Naive thymus-derived CD8-positive, alpha-beta T cell (primary cell): ENCODE measurements at regions not wholly inside any gene's neighbourhood (a gene's known extent, or its start where the extent isn't known, plus 50 kb on each side); places are given as distances from the start of the nearest gene placed in this dataset.

Experiments used
- ATAC-seq, 2 donors: fragments of 150-1000 bp; cut with Tn5 transposase in 1 of 2; sonication (Bioruptor Pico), chemical (Tn5 transposase) in 1 of 2; 1 replicate in 1 of 2; 2 replicates in 1 of 2; pipeline ENCODE4 v1.10.0; 2021; ENCODE audit warnings: mild to moderate bottlenecking in 2 of 2, moderate library complexity in 2 of 2
- POLR2A ChIA-PET: fragments of 350-600 bp; sonication (Branson Sonifier 250); formaldehyde crosslinking; loops from one replicate; lab custom pipeline; 2021; ENCODE audit warnings: antibody characterized with exemption; lab: Charles Lee
- DNase-seq, 10 donors: peaks; one replicate each; pipeline versions ENCODE4 v3.0.0 to v3.0.0-alpha.2; 2020 to 2022
- H3K27ac Mint-ChIP-seq, 10 donors: one replicate each; pipeline ENCODE4 v1.8.0; 2020 to 2022; ENCODE audit warnings: mild to moderate bottlenecking in 10 of 10, mixed read lengths in 10 of 10, moderate library complexity in 4 of 10, inconsistent platforms in 1 of 10
- H3K27me3 Mint-ChIP-seq, 5 donors: one replicate each; pipeline ENCODE4 v1.8.0; 2021 to 2022; ENCODE audit warnings: mixed read lengths in 5 of 5
- H3K36me3 Mint-ChIP-seq, 3 donors: one replicate each; pipeline ENCODE4 v1.8.0; 2020 to 2022; ENCODE audit warnings: mixed read lengths in 3 of 3, mild to moderate bottlenecking in 2 of 3, inconsistent platforms in 1 of 3
- H3K4me1 Mint-ChIP-seq, 4 donors: one replicate each; pipeline ENCODE4 v1.8.0; 2021 to 2022; ENCODE audit warnings: mixed read lengths in 4 of 4
- H3K4me3 Mint-ChIP-seq, 10 donors: one replicate each; pipeline ENCODE4 v1.8.0; 2020 to 2022; ENCODE audit warnings: mild to moderate bottlenecking in 10 of 10, mixed read lengths in 10 of 10, moderate library complexity in 6 of 10, inconsistent platforms in 1 of 10
- H3K9me3 Mint-ChIP-seq, 9 donors: one replicate each; pipeline ENCODE4 v1.8.0; 2020 to 2022; ENCODE audit warnings: mixed read lengths in 9 of 9, mild to moderate bottlenecking in 3 of 9, inconsistent platforms in 1 of 9, moderate library complexity in 1 of 9

- POLR2A ChIA-PET, result no interaction called here
- no peaks in the 10 kb centered on the region for H3K9me3 Mint-ChIP-seq
- ATAC-seq (no peak), DNase-seq (no peak)
- H3K27me3 Mint-ChIP-seq, result peaks cover 4 to 27% (median 7%) of the 10 kb centered on the region in 5 donors
- H3K4me1 Mint-ChIP-seq, result peaks cover 0 to 4% (median under 1%) of the 10 kb centered on the region in 4 donors
- no peak overlapping the region for H3K4me3 Mint-ChIP-seq
- no peaks in the 10 kb centered on the region for H3K36me3 Mint-ChIP-seq
- H3K27ac Mint-ChIP-seq, result no peak overlapping the region
Measured at GRCh38 chr9:19516348-19516747, 107.5 kb downstream of the ACER2 start.

- DNase-seq, result no peak
- Mint-ChIP-seq H3K9me3 (no peaks in the 10 kb centered on the region), H3K4me1 (peaks cover 0 to 4% (median under 1%) of the 10 kb centered on the region in 4 donors), H3K27ac (no peak overlapping the region), H3K36me3 (no peaks in the 10 kb centered on the region), H3K4me3 (peak overlapping the region in 1 of 10 donors; percentile 27), H3K27me3 (peaks cover 4 to 27% (median 7%) of the 10 kb centered on the region in 5 donors)
- POLR2A ChIA-PET, result no interaction called here
- ATAC-seq, result no peak
Measured at GRCh38 chr9:19513671-19514275, 105.0 kb downstream of the ACER2 start.

GRCh38 chr9:19512103-19512832 is 103.5 kb downstream of the ACER2 start:
- no peak for DNase-seq
- Mint-ChIP-seq H3K36me3 (no peaks in the 10 kb centered on the region), H3K9me3 (no peaks in the 10 kb centered on the region), H3K27ac (no peak overlapping the region), H3K4me1 (peaks cover 0 to 8% (median 4%) of the 10 kb centered on the region in 4 donors), H3K27me3 (peaks cover 4 to 24% (median 7%) of the 10 kb centered on the region in 5 donors), H3K4me3 (no peak overlapping the region)
- POLR2A ChIA-PET, result no interaction called here
- no peak for ATAC-seq

- H3K27ac Mint-ChIP-seq, result no peak overlapping the region
- no peak overlapping the region for H3K4me3 Mint-ChIP-seq
- peaks cover 4 to 21% (median 7%) of the 10 kb centered on the region in 5 donors for H3K27me3 Mint-ChIP-seq
- H3K9me3 Mint-ChIP-seq, result no peaks in the 10 kb centered on the region
- H3K4me1 Mint-ChIP-seq, result peaks cover 0 to 8% (median 4%) of the 10 kb centered on the region in 4 donors
- H3K36me3 Mint-ChIP-seq, result no peaks in the 10 kb centered on the region
- POLR2A ChIA-PET, result no interaction called here
- no peak for ATAC-seq
- DNase-seq, result no peak
Measured at GRCh38 chr9:19511694-19512093, 102.9 kb downstream of the ACER2 start.

- Mint-ChIP-seq H3K9me3 (no peaks in the 10 kb centered on the region), H3K27me3 (peaks cover 0 to 14% (median 4%) of the 10 kb centered on the region in 5 donors), H3K4me3 (no peak overlapping the region), H3K36me3 (no peaks in the 10 kb centered on the region), H3K4me1 (peaks cover 0 to 8% (median 4%) of the 10 kb centered on the region in 4 donors), H3K27ac (no peak overlapping the region)
- DNase-seq, result no peak
- ATAC-seq, result no peak
- POLR2A ChIA-PET, result no interaction called here
Measured at GRCh38 chr9:19510907-19511306, 102.1 kb downstream of the ACER2 start.
